HG03139 (cell line): ENCODE measurements at regions not wholly inside any gene's neighbourhood (a gene's known extent, or its start where the extent isn't known, plus 50 kb on each side); places are given as distances from the start of the nearest gene placed in this dataset.

ENCODE experiments used
- ATAC-seq: cut with Tn5 transposase; IDR thresholded peaks from one replicate; pipeline ENCODE4 v1.9.1; 2021; ENCODE audit not compliant: unreplicated experiment

- ATAC-seq: no peak
Measured at GRCh38 chr4:3364634-3365314, 72.0 kb downstream of the RGS12 start.

- ATAC-seq: no peak
Measured at GRCh38 chr4:3365326-3365725, 72.5 kb downstream of the RGS12 start.

DNA sequence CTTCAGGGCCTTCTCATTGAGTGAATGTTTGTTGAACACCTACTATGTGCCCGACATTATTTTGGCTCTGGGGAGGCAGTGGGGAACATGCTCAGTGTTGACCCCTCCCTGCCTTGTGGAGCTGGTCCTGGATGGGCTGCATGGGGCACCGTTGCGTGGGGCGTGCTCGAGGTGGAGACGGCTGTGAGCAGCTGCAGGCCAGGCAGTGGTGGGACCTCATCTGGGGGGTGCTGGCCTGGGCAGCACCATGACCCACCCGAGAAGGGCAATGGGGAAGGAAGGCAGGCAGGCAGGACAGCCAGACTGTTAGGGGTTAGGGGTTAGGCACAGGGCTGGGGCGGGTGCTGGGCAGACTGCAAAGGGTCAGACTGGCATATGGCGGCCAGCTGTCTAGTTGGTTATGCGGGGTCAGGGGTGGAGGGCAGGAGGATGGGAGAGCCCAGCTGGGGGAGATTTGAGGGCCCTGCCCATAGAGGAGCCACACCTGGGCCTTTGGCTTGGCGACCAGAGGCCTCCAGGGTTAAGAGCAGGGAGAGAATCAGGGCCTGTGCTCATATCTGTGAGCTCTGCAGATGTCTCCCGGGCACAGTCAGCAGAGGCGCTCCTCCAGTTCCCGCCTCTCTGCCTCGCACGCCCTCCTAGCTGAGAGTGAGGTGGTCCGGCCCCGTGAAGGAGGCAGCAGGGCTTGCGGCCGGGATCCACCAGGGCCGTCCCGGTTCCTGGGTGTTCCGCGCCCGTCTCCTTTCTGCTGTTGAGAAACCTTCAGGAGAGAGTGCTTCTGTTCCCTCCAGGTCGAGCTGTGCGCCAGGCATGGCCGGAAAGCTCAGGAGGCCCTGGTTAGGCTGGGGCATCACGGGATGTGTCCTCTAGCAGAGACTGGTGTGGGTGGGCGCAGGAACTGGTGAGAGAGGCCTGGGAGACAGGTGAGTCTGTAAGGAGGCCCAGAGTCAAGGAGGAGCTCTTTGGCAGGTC, 73.3 kb downstream of the RGS12 start:
- ATAC-seq: no peak

DNA sequence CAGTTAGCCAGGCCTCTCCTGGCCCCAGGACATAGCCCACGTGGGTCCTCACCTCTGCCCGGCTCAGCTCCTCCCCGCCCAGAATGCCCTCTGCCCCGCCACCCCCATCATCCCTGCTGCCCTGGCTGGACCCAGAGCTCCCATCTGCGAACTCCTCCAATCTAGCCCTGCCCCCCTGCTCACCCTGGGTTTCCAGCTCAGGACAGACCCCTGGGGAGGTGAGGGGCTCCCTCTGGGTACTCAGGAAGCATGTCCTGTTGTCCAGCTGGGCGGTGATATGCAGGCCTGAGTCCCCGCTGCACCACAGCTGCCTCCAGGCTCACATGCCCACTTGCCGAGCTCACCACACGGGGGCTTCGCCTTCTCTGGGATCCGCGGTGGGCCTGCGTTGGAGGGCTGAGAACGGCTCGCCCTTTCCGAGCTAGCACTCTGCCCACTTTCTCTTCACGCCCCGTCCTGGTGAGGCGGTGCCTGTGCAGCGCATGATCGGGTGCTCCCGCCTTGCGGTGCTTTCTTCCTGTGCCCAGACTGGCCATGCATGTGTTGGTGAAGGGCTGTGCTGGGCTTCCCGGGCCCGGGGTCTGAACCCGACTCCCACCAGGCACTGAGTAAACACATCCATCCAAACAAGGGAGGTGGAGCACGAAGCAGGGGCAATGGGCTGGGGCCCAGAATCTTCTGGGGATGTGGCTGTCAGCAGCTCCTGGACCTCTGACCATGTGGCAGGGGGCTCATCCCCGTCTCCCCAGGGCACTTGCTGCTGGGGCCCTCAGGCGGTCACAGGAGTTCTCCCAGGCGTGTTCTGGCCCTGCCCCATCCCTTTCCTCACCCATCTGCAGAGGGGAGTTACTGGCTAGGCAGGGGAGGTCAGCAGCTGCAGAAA, 74.3 kb downstream of the RGS12 start:
- no peak for ATAC-seq

- no peak for ATAC-seq
Measured at GRCh38 chr4:3367866-3368265, 73.9 kb upstream of the HGFAC start.

- no peak for ATAC-seq
Measured at GRCh38 chr4:3368334-3368733, 73.4 kb upstream of the HGFAC start.

- no peak for ATAC-seq
Measured at GRCh38 chr4:3368841-3369760, 72.7 kb upstream of the HGFAC start.

GRCh38 chr4:3369781-3370674, 71.7 kb upstream of the HGFAC start:
- no peak for ATAC-seq

DNA sequence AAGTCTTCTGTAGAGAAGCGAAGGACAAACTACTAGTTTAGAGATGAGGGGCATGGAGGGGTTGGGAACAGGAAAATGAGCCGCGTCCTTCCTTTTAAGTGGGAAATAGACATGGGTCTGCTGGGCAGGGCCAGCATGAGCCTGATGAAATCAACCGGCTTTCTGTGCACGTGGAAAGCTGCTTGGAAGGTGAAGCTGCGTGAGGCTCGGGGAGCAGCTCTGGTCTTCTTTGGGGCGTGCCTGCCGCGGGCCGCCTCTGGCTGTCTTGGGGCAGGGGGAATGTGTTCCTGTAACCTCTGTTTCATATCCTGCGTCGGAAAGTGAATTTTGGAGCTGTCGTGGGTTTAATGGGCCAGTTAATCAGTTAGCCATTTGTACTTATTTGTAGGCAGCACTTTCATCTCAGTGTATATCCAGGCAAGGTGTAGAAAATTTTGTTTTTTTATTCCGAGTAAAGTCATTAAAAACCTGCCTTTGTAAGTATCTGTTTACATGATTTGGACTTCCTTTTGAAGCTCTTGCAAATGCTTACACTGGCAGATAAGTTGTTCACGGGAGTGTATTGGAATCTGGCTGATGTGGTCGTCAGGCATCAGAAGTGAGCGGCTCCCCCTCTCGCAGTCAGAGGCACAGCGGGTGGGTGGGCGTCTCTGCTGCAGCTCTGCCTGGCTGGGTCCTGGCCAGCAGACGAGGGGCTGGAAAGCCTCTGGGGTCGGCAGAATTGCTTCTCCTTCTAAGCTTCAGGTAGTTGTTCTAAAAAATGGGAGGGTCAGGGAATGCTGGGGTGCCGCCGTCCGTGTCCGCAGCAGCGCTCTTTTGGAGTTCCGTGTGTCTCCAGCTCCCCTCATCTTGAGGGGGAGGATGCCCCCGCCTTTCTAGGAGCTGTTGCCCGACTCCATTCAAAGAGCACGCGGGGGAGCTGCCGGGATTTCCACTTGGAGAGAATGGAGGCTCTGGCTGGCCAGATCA, 70.5 kb upstream of the HGFAC start:
- no peak for ATAC-seq

GRCh38 chr4:3372264-3372932, 69.4 kb upstream of the HGFAC start:
- ATAC-seq: no peak

GRCh38 chr4:3372933-3373465, 68.8 kb upstream of the HGFAC start:
- no peak for ATAC-seq

- no peak for ATAC-seq
Measured at GRCh38 chr4:3373468-3373867, 68.3 kb upstream of the HGFAC start.

GRCh38 chr4:3374011-3374645, 67.6 kb upstream of the HGFAC start:
- no peak for ATAC-seq

DNA sequence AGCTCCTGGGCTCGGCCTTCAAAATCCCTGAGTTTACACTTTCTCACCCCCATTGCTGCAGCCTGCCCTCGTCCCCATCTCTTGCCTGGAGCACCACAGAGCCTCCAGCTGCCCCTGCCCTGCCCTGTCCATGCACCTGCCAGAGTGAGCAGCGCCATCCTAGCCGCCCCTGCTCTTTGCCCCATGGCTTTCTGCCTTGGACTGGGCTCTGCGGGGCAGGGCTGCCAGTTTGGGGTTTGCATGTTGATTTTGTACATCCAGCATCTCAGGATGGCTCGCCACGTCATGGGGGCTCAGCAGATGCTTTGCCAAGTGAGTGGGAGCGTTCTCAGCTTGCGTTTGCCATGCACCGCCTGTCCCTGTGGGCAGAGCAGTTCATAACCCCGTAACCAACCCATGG, 67.1 kb upstream of the HGFAC start:
- ATAC-seq: no peak

- no peak for ATAC-seq
Measured at GRCh38 chr4:3375688-3376087, 66.1 kb upstream of the HGFAC start.

DNA sequence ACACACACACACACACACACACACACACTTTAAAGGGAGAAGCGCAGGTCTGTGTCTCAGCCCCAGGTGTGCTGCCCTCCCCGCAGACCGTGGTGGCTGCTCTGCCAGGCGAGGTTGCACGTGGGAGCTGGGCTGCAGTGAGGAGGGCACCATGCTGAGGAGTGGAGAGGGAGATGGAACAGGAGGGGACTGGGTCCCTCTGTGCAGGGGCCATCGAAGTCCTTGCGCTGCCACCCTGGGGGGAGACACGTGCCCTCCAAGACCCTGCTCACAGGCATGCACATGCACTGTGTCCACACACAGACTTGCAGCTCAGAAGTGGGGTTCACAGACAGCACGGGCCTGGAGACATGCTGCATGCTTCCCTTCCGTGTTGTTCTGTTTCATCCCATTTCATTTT, 65.5 kb upstream of the HGFAC start:
- ATAC-seq: no peak

DNA sequence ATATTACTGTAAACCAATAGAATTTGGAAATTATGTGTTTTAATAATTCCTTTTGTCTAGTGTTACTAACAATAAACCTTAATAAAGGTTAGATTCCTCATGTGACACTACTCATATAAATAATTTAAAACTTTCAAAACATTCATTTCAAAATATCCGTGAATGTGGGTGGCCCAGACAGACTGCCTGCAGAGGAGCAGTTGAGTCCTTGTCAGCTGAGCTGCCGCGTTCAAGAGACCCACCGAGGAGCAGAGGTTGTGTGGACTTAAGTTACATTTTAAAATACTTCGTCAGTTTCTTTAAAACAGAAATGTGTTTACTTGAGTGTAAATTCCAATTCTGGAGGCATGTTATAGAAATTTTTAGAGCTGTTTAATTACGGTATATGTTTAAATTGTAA, 64.2 kb upstream of the HGFAC start:
- ATAC-seq: no peak
